ENCODE measurements at regions not wholly inside any gene's neighbourhood (a gene's known extent, or its start where the extent isn't known, plus 50 kb on each side); places are given as distances from the start of the nearest gene placed in this dataset.

- Histone ChIP-seq H3K4me3 (no peak overlapping the region), H3K79me2 (replicated peaks; ENCODE audit: insufficient read depth) (no peaks in the 10 kb centered on the region), H3K27ac (ENCODE audit: low read depth) (no peak overlapping the region), H3K36me3 (ENCODE audit: insufficient read depth) (no peaks in the 10 kb centered on the region), H3K4me2 (no peak overlapping the region), H3F3A (replicated peaks; ENCODE audit: low read depth) (no peaks in the 10 kb centered on the region), H3K9me2 (ENCODE audit: insufficient read depth) (no peaks in the 10 kb centered on the region), H3K27me3 (ENCODE audit: insufficient read depth) (no peaks in the 10 kb centered on the region), H4K20me1 (replicated peaks; ENCODE audit: insufficient read depth) (no peaks in the 10 kb centered on the region), H3K4me1 (ENCODE audit: insufficient read depth) (no peaks in the 10 kb centered on the region), H2AFZ (no peak overlapping the region)
- no peak for TF ChIP-seq EZH2phosphoT487 (IDR thresholded peaks at IDR 0.05; ENCODE audit: unreplicated experiment)
- no peak for TF ChIP-seq JUNB (IDR thresholded peaks at IDR 0.05; ENCODE audit: unreplicated experiment)
- TF ChIP-seq ZNF331 (CRISPR knock-in tag; IDR thresholded peaks at IDR 0.05; ENCODE audit: low read depth): no peak
- TF ChIP-seq NANOG (IDR thresholded peaks at IDR 0.05; ENCODE audit: borderline replicate concordance): no peak
- no peak for TF ChIP-seq ZNF462 (CRISPR knock-in tag; IDR thresholded peaks at IDR 0.05)
- no peak for TF ChIP-seq STAT1 (IDR thresholded peaks at IDR 0.05; ENCODE audit: unreplicated experiment)
- TF ChIP-seq ETS1 (IDR thresholded peaks at IDR 0.05): no peak
- no peak for TF ChIP-seq POLR2AphosphoS5 (IDR thresholded peaks at IDR 0.05; ENCODE audit: low read depth)
- TF ChIP-seq REST (IDR thresholded peaks at IDR 0.05; ENCODE audit: unreplicated experiment): no peak
- no peak for TF ChIP-seq CTCF (conservative IDR thresholded peaks at IDR 0.05; ENCODE audit: low read depth in 2 of 2)
- TF ChIP-seq CREB1 (CRISPR knock-in tag; IDR thresholded peaks at IDR 0.05; ENCODE audit: low read depth): no peak
- TF ChIP-seq EZH2 (IDR thresholded peaks at IDR 0.05; ENCODE audit: low read depth, unreplicated experiment): no peak
- no peak for TF ChIP-seq ZNF114 (CRISPR knock-in tag; IDR thresholded peaks at IDR 0.05)
- Mint-ChIP-seq H3K9me3 (no peaks in the 10 kb centered on the region), H3K36me3 (ENCODE audit: low read depth) (no peaks in the 10 kb centered on the region), H3K27me3 (ENCODE audit: insufficient read depth, low read depth, poor library complexity) (peaks cover 3% of the 10 kb centered on the region), H3K27ac (no peak overlapping the region), H3K4me3 (no peak overlapping the region), H3K4me1 (peaks cover under 1% of the 10 kb centered on the region; the same call in 1 of the 3 replicates)
- no peak for DNase-seq (ENCODE audit: low spot score)
- ATAC-seq: no peak
Observed at GRCh38 chr12:11561411-11561810, 88.1 kb upstream of the ETV6 start.
